ENCODE measurements at regions not wholly inside any gene's neighbourhood (a gene's known extent, or its start where the extent isn't known, plus 50 kb on each side); places are given as distances from the start of the nearest gene placed in this dataset.
"Not testable (repeated sequence)": the region's sequence is repeated elsewhere in the genome, so short reads cannot be mapped to it uniquely, and the experiment has no call there.

DNA sequence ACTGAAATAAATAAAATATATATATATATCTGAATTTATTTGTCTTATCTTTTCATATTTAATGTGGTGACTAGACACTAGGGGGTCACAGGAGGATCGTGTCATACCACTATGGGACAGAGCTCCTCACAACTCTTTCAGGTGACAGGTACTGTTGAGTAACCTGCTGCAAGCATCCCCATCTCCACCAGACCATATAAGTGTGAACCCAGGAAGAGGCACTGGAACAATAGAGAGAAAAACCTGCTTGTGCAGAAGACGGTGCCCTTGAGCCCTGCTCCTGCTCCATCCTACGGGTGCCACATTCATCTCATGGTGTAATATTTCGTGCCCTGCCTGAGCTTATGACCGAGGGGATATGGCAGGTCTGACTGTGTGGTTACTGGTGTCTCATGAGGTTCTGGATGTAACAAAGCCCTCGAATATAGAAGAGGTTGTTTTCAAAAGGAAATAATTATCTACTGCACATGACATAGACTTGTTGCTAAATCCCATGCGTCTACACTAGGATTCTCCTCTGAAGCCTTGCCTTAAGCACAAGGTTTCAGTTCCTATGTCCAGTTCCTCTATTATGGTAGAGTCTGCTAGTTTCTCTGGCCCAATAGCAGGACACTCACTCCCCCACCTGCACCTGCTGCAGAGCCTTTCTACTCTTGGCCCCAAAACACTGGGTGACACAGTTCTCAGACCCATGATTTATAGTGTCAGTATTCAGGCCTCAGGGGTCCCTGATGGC lies 70.4 kb downstream of the GGTLC2 start:
- DNase-seq (ENCODE audit: low spot score) (no peak), ATAC-seq (peak; percentile 22)

- ATAC-seq (no peak), DNase-seq (ENCODE audit: low spot score) (no peak)
Measured at GRCh38 chr22:22716136-22716665, 71.8 kb downstream of the GGTLC2 start.

GRCh38 chr22:22717664-22718063 lies 73.2 kb downstream of the GGTLC2 start:
- no peak for DNase-seq (ENCODE audit: low spot score)
- no peak for ATAC-seq

DNA sequence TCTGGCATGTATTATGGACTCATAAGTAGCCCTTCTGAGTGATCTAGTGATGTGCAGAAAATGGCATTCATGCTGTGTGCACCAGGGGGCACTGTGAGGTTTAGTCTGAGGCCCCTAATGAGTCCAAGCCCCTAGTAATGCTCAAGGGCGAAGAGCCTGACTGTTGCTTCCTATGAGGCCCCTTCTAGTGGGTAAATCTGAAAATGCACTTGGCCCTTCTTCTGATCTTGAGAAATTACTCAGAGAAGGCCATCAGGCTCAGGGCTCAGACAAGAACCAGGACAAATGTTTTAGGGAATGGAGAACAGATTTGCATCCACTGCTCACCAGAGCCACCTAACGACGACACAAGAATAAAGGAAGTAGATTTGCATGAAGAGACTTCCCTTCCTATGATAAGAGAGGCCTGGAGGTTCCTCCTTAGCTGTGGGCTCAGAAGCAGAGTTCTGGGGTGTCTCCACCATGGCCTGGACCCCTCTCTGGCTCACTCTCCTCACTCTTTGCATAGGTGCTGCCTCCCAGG lies 75.8 kb downstream of the GGTLC2 start:
- DNase-seq (ENCODE audit: low spot score) (no peak), ATAC-seq (peak; percentile 91)

DNA sequence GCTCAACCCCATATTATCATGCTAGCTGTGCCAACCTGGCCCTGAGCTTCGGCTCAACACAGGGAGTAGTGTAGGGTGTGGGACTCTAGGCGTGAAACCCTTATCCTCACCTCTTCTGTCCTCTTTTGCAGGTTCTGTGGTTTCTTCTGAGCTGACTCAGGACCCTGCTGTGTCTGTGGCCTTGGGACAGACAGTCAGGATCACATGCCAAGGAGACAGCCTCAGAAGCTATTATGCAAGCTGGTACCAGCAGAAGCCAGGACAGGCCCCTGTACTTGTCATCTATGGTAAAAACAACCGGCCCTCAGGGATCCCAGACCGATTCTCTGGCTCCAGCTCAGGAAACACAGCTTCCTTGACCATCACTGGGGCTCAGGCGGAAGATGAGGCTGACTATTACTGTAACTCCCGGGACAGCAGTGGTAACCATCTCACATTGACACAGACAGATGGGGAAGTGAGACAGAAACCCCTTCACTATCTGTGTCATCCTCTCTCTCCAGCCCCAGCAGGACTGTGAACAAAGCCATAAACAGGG lies 76.4 kb downstream of the GGTLC2 start:
- no peak for DNase-seq (ENCODE audit: low spot score)
- peak; percentile 42 for ATAC-seq

DNA sequence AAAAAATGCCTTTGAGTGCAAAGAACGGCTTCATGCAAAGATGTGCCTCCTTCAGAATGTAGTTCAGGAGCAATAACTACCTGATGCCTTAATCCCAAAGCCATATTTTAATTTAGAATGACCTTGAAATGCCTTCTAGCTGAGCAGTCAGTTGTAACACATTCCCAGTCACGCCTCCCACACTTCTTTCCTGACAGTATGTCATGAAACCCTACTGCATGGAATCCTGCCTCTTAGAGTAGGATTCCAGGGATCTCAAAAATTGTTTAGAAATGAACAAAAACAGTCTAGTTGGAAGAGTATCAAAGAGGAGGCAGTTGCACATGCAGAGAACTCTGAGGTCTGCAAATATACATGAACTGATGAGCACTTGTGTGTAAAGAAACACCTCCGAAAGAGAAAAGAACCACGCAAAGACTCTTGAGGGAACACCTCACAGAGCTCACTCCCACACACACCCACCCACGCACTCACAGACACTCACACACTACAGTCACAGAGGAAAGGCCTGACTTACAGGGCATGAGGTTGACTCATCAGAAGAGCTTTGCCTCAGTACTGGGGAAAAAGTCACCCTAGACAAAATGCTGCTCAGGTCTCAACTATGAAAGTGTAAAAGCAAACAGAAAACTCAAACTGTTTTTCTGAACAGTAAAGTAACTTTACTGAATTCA lies 77.4 kb downstream of the GGTLC2 start:
- DNase-seq (ENCODE audit: low spot score) (no peak), ATAC-seq (no peak)

DNA sequence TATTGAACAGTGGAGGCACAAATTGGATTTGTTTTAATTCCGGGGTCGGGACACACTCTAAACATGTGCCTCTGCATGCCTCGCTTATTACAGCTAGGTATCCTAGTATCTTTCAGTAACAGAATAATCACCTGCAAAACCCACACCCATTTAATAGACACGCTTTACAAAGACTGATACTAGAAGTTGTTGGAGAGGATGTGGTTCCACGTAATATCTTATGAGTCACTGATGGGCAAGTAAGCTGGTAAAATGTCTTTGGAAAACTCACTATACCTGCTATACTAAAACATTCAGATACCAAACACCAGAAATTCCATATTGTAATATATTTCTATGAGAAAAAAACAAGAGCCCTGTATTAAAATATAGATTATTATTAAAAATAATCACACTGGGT lies 84.0 kb downstream of the GGTLC2 start:
- DNase-seq (ENCODE audit: low spot score), result no peak
- no peak for ATAC-seq

DNA sequence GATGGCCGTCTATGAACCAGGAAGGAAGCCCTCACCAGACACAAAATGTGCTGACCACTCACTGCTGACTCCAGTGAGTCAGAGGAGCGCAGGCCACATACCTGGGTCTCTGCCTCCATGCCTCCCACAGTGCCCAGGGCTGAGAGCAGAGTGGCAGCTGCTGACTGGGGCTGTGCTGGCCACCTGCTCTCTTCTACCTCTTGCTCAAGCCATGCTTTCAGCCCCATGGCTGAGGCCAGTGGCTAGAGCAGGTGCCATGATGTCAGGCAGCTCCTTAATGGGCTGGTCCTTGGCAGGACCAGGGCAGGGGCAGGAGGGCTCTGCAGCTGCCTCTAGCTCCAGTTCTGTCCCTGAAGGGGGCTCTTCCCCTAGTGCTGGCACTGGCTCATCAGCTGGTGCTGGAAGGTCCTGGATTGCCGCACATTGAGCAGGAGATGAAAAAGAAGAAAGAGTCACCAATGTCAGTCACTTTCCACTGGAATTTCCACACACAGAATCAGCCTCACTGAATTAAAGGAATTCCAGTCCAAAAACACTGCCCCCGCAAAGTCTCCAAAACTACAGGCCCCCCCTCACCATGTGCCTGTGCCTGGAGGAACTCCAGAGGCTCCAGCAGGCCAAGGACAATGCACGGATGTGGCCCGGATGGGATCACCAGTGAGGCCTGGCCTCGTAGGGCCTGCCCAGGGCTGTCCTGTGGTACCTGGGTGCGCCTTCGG lies 86.4 kb downstream of the GGTLC2 start:
- no peak for DNase-seq (ENCODE audit: low spot score)
- ATAC-seq, result no peak

DNA sequence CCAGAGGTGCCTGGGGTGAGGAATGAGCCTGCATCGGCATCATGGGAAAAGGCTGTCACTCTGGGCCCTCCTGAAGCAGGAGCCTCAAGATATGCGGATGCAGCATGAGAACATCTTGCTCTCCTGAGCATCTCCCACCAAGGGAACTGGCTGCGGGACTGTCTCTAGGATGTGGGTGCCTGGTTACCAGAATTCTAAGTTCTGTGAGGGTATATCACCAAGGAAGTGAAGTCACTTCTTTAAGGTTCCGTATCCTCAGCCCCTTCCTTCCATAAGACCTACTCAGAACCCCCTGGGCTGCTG lies 86.9 kb downstream of the GGTLC2 start:
- DNase-seq (ENCODE audit: low spot score), result no peak
- ATAC-seq, result no peak

GRCh38 chr22:22733006-22733405 lies 88.6 kb downstream of the GGTLC2 start:
- not testable (repeated sequence) for ATAC-seq; DNase-seq (ENCODE audit: low spot score)

GRCh38 chr22:22733881-22734373 lies 89.5 kb downstream of the GGTLC2 start:
- ATAC-seq (no peak), DNase-seq (ENCODE audit: low spot score) (no peak)

DNA sequence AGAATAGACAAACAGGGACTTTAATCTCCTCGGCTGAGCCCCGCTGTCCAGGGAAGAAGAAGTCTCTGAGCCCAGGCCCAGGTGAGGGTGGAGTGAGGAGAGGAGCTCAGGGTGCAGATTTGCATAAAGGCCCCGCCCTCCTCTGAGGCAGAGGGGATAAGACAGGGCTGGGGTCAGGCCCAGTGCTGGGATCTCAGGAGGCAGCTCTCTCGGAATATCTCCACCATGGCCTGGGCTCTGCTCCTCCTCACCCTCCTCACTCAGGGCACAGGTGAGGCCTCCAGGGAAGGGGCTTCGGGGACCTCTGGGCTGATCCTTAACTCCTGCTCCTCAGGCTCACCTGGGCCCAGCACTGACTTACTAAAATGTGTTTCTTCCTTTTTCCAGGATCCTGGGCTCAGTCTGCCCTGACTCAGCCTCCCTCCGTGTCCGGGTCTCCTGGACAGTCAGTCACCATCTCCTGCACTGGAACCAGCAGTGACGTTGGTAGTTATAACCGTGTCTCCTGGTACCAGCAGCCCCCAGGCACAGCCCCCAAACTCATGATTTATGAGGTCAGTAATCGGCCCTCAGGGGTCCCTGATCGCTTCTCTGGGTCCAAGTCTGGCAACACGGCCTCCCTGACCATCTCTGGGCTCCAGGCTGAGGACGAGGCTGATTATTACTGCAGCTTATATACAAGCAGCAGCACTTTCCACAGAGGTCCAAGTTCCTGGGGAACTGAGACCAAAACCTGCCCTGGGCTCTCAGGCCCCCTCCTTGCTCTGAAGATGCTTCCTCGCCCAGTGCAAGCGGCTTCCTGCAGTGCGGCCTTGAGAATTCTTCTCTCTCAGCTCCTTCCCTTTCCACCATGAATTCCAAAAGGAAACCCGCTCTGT lies 90.2 kb downstream of the GGTLC2 start:
- DNase-seq (ENCODE audit: low spot score), result peak; percentile 35

DNA sequence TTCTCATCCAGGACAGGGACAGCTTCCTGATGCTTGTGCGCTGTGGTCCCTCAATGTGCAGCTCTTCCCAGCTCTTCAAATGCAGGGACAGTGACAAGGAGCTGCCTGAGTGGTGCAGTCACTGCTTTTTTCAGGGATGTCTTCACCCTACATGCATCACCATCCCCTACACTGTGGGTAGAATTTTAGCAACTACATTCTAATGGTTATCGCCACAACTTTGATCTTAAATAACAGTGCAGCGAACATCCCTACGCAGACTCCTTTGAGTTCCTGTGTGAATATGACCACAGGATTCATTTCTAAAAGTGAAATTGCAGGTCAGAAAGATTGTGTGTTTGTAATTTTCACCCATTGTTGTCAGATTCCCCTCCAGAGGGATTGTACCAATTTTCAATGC lies 90.9 kb downstream of the GGTLC2 start:
- DNase-seq (ENCODE audit: low spot score); ATAC-seq: not testable (repeated sequence)

More for the DNA sequence above, 90.2 kb downstream of the GGTLC2 start:
- not testable (repeated sequence) for ATAC-seq

DNA sequence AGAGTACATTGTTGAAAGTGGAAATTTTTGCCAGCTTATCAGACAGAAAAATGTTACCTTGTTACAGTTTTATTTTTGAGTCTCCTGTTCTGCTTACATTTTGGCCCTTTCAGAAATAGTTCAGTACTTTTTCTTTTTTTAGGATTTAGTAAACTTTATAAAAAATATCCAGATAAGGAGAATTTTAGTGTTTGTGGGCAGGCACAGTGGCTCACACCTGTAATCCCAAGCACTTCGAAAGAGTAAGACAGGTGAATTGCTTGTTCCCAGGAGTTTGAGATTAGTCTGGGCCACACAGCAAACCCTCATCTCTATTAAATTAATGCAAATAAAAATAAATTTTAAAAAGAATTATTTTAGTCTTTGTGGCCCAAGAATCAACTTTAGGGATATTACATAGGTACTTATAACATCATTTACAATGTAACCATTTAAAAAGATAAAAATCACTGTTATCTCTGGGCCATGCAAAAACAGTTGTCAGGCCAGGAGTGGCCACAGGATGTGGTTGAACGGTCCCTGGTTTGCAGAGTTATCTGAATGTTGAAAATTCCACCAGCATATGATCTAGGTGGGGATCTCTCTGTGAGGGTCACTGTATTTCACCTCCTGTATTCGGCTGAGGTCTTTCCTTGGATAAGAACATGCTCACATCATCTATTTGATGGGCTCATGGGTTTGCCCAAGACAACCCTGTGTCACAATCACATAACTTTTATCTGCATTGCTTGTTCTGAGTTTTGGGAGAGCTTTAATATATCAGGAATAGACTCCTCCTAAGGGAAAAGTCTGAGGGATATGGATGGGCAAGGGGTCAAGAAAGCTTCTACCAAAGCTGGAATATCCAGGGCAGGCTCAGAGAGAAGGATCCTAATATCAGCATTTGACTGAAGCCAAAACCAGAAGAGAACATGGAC lies 91.5 kb downstream of the GGTLC2 start:
- ATAC-seq (no peak), DNase-seq (ENCODE audit: low spot score) (no peak)

- DNase-seq (ENCODE audit: low spot score) (no peak), ATAC-seq (no peak)
Measured at GRCh38 chr22:22737590-22737989, 93.2 kb downstream of the GGTLC2 start.

DNA sequence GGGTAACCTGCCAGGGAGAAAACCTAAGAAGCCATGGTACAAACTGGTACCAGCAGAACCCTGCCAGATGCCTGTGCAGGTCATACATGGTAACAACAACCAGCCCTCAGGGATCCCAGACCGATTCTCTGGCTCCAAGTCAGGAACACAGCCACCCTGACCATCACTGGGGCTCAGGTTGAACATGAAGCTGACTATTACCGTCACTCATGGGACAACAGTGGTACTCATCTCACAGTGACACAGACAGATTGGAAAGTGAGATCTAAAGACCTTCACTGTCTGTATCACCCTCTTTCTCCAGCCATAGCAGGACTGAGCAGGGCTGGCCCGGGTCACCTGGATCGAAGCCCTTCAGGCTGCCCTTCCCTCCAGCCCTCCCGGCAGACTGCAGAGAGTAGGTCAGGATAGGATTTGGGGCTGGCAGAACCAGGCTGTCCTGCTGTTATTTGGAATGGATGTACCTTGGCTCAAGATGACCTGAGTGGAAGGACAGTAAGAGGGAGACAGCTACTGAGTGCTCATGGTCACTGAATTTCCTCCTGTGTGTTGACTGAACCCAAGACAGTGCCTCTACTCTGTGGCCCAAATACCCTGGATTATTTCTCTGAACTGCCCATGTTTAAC lies 94.7 kb downstream of the GGTLC2 start:
- no peak for DNase-seq (ENCODE audit: low spot score)
- no peak for ATAC-seq

- DNase-seq (ENCODE audit: low spot score) (no peak), ATAC-seq (no peak)
Measured at GRCh38 chr22:22740560-22741276, 96.3 kb downstream of the GGTLC2 start.

GRCh38 chr22:22741843-22742242 lies 97.4 kb downstream of the GGTLC2 start:
- ATAC-seq, result no peak
- no peak for DNase-seq (ENCODE audit: low spot score)
